ENCODE measurements at regions not wholly inside any gene's neighbourhood (a gene's known extent, or its start where the extent isn't known, plus 50 kb on each side); places are given as distances from the start of the nearest gene placed in this dataset.
"Not testable (repeated sequence)": the region's sequence is repeated elsewhere in the genome, so short reads cannot be mapped to it uniquely, and the experiment has no call there.

DNA sequence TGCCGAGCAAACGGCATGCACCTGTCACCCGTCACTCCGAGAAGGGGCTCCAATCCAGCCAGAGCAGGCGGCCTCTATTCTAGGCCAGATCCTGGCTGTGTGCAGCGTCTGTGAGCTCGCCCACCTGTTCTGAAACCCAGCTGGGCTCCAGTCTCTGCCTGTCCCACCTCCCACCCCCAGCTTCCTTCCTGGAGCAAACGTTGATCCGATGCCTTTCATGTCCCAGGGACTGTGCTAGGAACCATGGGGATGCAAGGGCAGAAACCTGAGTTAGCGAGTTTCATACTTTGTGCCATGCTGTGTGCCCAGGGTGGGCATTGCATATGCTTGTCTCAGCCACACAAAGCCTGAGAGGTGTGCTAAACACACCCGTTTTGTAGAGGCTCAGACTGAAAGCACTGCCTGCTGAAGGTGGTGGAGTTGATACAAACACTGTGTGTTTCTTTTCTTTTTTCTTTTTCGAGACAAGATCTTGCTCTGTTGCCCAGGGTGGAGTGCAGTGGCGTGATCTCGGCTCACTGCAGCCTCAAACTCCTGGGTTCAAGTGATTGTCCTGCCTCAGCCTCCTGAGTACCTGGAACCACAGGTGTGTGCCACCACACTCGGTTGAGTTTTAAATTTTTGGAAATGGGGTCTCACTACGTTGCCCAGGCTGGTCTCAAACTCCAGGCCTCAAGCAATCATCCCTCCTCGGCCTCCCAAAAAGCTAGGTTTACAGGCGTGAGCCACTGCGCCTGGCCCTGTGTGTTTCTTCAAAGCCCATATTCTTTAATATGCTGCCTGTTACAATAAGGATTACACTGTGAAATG lies 84.1 kb upstream of the MED13L start:
- no peak for DNase-seq

DNA sequence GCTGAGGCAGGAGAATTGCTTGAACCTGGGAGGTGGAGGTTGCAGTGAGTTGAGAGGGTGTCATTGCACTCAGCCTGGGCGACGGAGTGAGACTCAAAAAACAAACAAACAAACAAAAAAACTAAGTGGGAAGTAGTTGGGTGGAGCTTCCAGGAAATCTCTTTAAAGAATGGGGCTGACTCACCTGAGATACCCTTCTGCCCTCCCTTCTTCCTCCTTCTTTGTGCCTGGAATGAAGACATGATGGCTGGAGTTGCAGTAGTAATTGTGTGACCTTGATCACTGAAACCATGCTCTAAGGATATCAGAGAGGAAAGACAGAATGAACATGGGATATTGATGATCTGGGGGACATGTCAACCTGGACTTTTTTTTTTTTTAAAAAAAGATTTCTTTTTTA lies 87.6 kb upstream of the MED13L start:
- no peak for DNase-seq

DNA sequence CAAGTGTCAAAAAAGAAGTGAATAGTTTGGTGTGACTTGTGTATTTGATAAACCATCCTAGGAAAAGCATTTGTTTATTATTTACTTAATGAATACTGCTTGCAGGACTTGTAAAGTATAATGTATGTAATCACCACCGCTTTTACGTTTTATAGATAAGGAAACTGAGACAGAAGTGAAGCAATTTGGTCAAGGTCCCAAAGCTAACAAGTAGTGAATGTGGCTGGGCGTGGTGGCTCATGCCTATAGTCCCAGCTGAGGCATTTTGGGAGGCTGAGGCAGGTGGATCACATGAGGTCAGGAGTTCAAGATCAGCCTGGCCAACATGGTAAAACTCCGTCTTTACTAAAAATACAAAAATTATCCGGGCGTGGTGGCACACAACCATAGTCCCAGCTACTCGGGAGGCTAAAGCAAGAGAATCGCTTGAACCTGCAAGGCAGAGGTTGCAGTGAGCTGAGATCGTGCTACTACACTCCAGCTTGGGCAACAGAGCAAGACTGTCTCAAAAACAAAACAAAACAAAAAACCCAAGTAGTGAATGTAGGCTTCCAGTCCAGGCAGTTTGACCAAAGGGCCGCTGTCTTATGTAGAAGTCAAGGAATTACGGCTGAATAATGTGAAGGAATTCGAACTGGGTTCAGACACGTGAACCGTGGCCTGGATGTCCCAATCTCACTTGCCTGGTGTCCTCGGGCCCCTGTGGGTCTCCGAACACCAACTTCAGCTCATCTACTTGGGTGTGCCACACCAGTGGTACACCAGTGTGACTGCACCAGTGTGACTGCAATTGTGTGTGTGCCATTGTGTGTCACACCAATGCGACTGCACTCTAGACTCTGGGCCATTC lies 88.3 kb upstream of the MED13L start:
- no peak for DNase-seq

DNA sequence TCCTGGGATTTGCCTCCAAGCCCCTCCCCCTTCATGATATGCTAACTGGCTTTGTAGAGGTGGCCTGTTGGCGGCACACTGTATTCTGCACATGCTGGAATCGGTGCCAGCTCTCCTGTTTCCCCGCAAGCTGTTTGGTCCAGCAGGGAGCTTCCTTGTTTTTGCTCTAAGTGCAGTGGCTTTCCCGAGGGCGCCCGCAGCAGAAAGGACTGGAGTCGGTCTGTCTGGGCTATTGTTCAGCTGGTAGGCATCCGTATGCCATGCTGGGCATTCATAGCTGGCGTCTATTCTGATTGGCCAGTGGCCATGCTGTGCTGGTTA lies 88.9 kb upstream of the MED13L start:
- DNase-seq = no peak

DNA sequence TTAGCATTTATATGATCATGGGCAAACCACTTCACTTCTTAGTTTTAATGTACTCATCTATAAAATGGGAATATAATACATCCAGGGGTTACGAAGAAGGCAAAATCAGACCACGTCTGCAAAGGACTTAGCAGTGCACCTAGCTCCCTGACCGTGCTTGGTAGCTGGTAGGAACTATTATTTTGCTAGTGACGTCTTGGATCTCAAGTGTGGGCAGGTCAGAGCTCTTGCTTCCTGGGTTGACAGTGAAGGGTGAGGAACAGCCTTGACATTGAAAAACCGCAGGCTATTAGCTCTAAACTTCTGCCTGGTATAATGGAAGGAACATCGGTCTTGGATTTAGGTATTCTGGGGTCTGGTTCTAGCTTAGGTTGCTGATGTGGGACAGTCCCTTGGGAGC lies 89.3 kb upstream of the MED13L start:
- no peak for DNase-seq

DNA sequence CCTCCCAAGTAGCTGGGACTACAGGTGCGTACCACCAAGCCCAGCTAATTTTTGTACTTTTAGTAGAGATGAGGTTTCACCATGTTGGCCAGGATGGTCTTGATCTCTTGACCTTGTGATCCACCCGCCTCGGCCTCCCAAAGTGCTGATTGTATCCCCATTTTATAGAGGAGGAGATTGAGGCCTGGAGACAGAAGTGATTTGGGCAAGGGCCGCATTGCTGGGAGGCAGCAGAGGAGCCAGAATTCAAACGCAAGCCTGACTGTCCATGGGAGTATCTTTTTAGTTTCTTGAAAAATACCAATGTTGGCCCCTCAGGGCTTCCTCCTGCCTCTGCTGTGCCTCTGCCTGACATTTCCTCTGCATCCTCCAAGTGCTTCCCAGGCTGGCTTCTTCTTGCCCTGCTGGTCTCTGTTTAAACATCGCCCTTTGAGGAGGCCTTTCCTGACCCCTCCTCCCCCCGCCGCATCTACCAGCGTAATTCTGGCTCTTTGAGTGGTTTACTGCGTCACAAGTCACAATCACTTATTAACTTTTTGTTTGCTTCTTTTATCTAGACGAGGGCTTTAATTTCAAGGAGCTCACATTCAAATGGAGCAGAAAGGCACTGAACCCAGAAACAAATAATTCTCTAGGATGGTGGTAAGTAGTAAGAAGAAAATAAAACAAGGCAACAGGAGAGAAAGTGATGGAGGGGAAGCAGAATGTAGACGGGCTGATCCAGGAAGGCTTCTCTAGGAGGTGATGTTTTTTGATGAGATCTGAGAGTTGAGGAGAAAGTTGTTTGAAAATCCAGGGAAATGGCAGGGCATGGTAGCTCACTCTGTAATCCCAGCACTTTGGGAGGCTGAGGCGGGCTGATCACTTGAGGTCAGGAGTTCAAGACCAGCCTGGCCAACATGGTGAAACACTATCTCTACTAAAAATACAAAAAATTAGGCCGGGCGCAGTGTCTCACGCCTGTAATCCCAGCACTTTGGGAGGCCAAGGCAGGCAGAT lies 91.0 kb upstream of the MED13L start:
- no peak for DNase-seq

DNA sequence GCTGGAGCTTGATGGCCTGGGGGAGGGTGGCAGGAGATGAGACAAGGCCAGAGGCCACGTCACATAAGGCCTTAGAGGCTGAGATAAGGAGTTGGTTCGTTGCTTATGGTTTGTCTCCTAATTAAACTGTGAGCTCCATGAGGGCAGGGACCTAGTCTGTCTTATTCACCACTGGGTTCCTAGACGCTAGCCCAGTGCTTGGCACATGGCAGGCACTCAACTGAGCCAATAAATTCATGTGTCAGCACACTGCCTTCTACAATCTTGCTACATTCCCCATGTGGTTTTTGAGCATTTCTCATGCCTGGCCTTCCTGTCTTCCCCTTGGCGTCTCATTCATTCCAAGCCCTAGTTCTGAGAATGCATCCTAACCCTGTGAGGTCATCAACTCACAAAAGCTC lies 92.5 kb upstream of the MED13L start:
- DNase-seq = no peak

DNA sequence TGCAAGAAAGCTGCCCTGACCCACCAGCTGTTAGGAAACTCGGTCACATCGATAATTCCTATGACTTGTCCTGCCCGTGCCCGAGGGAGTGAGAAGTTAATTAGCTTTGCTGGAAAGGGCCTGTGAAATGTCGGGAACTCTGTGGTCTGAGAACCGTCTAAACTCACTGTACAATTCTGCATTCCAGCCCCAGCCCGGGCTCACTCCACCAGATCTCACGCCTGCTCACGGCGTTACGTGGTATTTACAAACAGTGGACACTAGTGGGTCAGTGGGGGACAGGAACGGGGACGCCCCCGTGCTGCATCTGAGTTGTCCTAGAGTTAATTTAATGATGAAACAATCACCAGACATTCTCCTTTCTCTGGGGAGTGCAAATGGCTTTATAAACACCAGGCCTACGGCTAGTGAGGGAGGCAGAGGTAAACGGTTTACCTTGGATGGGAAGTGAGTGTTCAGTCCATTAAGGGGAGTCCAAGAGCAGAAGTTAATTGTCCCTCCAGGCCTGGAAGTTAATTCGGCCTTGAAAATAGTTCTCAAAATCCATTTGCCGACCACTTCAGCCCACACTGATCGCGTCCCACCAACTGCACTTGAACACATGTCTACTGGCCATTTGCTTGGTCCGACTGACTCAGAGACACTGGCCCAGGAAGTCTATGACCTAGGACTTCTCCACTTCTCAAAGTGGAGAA lies 93.5 kb upstream of the MED13L start:
- DNase-seq = no peak

DNA sequence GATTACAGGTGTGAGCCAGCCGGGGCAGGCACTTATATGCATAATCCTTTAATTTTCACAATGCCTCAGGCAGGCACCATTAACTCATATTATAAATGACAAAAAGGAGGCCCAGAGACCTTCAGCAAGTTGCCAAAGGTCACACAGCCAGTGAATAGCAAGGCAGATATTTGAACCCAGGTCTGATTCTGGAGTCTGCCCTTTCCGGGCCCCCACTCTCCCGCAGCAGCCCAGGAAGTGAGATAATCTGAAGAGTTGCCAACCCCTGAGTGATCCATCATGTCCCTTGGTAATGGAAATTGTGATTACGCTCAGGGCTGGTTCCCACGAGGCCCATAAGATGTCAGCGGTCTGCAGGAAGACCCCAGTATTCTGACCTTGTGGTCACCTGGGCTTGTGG lies 95.3 kb upstream of the MED13L start:
- DNase-seq = no peak

DNA sequence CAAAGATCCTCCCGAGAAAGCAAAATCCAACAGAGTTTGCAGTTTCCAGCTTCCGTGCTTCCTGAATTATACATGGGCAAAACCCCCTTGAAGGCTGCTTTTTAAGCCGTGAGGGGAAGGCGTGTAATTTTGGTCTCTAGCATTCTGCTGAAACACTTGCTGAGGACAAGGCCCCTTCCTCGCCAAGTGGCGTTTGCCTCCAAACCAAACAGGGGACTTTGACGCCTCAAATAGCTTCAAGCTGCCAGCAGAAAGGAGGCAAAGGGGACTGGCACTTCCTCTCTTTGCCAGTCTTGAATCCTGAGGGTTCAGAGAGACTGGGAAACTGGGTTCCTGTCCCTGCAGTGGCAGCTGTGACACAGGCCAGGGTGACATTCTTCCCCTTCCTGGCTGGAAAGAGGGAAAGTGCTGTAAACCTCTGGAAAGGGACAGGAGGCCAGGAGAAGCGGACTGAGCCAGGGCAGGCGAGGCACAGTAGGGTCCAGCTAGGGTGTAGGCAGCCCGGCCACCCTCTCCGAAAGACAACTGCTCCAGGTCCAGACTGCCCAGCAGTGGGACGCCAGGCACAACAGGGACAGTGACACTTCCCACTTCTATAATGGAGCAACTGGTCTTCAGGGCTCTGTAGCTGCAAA lies 96.2 kb upstream of the MED13L start:
- no peak for DNase-seq

DNA sequence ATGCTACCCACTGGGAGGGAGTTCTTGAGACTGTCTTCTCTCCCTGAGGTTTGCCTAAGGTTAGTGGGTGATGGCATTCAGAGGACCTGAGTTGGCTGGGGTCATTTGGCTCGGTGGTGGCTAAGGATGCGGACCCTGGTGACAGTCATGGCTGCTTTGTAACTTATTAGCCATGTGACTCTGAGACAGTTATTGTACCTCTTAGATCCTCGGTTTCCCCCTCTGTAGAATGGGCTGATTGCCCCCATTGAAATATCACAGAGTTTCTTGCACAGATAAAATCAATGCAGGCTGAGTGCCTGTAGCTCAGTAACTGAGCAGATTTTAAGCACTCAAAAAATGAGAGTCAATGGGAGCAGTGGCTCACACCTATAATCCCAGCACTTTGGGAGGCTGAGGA lies 96.7 kb upstream of the MED13L start:
- no peak for DNase-seq

DNA sequence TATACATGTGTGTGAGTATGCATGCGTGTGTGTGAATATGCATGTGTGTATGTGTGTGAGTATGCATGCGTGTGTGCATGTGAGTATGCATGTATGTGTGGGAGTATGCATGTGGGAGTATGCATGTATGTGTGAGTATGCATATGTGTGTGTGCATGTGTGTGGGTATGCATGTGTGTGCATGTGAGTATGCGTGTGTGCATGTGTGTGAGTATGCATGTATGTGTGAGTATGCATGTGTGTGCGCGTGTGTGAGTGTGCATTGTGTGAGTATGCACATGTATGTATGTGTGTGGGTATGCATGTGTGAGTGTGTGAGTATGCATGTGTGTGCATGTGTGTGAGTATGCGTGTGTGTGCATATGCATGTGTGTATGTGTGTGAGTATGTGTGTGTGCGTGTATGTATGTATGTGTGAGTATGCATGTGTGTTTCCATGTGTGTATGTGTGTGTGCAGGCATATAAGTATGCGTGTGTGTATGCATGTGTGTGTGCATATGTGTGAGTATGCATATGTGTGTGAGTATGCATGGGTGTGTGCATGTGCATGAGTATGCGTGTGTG lies 97.9 kb upstream of the MED13L start:
- DNase-seq = no peak

DNA sequence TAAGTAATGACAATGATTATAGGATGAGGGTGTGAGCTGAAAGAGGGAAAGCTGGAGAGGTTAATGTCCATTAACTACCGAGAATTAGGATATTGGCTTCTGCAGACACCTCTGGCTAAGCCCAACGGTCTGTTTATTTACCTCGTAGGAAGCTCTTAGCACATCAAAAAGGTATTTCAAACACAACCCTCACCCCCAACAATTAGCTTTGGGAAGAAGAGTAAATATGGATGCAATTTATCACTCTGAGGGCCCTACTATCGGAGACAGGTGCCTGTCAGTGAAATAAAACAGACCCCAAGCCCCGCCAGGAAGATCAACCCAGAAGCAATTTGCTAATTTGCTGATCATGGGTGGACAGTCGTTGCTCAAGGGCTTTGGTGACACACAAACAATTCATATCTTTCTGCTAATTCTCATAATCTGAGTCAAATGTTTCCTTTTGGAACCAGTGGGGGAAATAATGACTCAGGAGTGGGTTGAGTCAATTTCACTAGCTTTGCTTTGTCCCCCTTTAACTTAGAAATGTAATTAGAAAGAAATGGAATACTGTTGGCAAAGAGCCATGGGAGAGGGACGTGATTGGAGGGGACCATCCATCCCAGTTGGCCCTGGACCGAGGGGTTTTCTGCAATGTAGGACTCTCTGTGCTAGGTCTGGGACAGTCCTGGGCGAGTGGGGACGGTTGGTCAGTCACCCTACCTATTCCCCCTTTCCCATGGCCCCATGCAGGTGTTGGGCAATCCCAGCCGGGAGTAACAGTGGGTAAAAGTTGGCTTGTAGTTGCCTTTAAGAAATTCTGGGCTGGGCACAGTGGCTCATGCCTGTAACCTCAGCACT lies 99.1 kb upstream of the MED13L start:
- no peak for DNase-seq

DNA sequence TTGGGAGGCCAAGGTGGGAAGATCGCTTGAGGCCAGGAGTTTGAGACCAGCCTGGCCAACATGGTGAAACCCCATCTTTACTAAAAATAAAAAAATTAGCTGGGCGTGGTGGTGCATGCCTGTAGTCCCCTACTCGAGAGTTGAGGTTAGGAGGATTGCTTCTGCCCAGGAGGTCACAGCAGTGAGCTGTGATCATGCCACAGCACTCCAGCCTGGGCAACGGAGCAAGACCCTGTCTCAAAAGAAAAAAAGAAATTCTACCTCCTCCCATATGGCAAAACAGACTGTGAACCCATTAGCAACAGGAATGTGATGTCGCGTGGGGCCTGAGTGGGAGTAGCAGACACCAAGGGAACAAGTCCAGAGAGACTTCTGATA lies 99.7 kb upstream of the MED13L start:
- not testable (repeated sequence) for DNase-seq

DNA sequence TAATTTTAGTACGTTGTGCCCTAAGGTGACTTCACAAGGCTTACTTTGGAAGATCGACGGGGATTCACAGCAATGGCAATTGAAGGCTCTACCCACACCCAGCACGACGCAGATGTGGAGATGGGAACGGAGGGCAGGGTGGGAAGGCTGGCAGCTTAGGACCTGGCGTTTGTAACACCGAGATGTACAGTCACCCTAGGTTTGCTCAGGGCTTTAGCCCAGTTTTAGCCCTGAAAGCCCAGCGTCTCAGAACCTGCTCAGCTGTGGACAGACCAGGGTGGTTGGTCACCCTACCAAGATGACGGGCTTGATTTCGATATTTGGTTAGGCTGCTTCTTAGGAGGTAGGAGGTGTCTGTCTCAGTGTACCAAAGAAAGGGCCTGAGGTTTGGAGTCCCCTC lies 100.5 kb upstream of the MED13L start:
- no peak for DNase-seq

DNA sequence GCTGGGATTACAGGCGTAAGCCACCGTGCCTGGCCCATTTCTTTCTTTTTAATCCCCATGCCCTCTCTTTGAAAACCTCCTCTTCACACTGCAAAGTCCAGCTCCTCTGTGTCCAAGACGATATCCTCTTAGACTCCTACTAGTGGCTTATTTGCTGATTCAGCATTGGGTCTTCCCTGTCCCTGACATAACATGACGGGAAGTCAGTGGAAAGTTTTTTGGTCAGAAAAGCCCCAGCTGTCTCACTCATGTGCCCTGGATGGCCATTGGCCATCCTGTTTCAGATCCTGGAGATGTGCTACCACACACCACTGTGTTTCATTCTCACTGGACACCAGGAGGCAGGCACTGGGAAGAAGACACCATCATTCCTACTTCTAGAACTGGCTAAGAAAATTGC lies 102.6 kb upstream of the MED13L start:
- no peak for DNase-seq

DNA sequence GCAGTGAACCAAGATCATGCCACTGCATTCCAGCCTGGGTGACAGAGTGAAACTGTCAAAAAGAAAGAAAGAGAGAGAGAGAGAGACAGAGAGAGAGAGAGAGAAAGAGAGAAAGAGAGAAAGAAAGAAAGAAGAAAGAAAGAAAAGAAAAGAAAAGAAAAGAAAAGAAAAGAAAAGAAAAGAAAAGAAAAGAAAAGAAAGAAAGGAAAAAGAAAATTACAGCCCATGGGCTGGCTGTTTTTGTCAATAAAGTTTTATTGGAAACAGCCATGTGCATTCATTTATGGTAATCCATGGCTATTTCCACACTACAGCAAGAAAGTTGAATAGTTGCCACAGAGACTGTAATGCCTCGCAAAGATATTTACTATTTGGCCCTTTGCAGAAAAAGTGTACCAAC lies 103.2 kb upstream of the MED13L start:
- DNase-seq = not testable (repeated sequence)

DNA sequence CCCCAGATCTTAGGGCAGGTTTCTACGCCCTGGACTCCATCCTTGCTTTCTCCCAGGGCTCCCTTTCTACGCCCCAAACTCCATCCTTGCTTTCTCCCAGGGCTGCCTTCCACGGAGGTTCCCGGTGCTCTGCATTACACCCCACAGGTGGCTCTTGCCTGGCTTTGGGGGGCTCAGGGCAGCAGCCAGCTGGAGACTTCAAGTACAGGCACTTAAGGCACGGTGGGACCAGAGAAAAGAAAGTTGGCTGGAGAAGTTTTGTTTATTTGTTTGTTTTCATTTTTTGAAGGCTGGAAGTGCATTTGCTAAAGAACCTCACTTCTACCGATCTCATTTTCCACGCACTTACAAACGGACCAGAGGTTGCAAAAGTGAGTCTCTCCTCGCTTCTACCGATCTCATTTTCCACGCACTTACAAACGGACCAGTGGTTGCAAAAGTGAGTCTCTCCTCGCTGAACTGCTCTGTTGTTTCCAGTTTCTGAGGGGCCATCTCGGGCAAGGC lies 103.8 kb upstream of the MED13L start:
- DNase-seq = no peak

DNA sequence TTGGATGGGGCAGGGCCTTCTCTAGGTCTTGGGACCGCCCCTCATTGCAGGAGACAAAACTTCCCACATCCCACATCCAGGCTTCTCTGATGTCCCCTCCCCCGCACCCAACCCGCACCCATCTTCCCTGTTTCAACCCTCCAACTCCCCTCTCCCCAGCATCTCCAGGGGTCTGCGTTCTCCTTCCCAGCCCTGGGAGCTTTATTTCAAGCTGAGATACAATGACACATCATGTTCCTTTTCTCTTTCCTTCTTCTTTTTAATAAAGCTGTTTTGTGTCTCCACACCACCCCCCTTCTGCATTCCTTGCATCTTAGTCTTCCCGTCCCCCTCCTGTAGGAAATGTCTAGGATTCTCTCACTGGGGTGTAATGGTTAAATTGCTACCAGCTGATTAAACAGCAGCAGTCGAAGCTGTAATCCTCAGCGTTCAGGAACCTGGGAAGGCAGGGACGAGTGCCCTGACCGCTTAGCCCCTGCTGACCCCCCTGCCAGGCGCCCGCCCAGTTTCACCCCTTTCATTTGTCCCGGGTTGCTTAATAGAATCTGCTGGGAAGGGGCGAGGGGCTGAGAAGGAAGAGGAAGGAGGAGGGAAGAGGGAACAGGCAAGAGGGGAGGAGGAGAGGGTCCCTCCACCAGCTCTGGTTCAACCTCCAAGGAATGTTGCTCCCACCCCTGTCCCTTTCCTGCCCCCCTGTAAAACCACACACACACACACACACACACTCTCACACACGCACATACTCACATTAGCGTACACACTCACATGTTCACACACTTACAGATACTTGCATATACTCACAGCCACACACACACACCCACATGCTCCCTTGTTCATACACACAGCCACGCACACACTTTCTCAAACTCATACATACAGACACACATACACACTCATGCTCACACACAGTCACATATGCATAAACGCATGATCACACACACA lies 104.5 kb upstream of the MED13L start:
- DNase-seq = no peak
